NCI-H2171 (cell line): ENCODE measurements at regions not wholly inside any gene's neighbourhood (a gene's known extent, or its start where the extent isn't known, plus 50 kb on each side); places are given as distances from the start of the nearest gene placed in this dataset.
A peak's percentile ranks its signal among the peaks of the same experiment; 100 is the strongest.
"Not testable (repeated sequence)": the region's sequence is repeated elsewhere in the genome, so short reads cannot be mapped to it uniquely, and the experiment has no call there.

Experiments
- DNase-seq: peaks from one replicate; lab custom pipeline; 2025; lab: John Stamatoyannopoulos, UW

DNA sequence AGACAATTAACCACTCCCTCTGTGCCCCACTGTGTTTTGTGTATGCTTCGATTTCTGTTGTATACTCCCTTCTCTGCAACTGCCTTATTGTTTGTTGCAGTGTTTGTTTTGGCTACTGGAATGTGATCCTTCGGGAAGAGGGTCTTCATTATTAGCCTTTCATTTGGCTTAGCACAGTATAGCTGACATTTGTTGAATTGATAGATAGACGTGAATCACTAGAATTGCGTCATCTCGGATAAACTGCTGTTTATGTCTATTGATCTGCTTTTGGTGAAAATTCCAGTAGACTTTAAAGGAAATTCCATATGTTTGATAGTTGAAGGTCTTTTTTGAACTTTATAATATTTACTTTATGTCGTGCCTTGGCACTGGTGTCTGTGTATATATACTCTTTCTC, 189.9 kb upstream of the EYA4 start:
- no peak for DNase-seq

DNA sequence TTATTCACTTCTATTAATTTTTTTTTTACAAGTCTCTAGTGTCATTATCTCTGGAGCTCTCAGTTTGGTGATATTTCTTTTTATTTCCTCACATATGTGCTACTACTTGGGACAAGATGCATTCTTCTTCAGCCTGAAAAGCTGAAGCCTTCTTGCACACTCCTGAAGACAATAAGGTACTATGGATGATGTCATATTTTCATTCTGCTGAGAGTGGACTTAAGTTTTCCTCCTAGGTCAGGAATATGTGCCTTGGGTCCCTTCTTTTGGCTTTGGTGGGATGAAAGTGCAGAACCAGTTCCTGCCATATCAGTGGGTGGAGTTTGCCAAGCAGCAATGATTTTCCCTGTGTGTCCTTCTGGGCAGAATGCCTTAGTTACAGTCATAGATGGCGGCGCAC, 188.7 kb upstream of the EYA4 start:
- no peak for DNase-seq

DNA sequence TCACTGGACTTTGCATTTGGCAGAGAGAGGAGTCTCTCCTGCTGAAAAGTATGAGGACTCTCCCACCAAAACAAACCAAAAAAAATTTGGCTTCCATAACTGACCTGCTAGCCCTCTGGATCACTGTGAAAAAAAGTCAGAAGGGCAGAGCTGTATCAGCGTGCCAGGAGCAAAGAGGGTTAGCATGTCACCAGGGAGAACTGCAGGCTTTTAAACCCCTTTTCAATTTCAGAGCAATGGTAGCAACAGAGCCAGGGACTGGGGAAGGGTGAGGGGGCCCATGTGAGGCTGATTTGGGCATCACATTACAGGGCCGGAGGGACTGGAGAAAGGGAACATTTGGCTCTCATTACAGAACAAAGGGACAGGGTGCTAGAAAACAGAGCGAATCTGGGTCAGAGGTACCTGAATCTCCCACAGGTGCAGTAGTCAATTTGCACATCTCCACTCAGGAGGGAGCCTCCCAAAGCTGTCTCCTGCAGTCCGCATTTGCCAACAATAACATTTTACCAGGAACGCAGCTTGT, 185.7 kb upstream of the EYA4 start:
- no peak for DNase-seq

DNA sequence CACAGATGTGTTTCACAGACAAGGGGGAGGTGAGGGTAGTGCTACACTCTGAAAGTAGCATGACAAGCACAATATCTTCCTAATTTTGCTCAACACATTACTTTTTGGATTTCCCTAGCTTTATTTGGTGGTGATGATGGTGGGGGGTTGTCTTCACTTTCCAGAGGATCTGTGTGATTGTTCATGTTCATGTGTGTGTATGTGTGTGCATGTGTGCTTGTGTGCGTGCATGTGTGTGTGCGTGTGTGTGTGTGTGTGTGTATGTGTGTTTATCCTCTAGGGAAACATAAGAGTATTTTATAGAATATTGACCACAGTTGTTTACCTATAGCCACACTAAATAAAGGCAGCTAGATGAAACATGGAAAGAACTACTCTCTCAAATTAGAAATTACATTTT, 183.8 kb upstream of the EYA4 start:
- DNase-seq = no peak

DNA sequence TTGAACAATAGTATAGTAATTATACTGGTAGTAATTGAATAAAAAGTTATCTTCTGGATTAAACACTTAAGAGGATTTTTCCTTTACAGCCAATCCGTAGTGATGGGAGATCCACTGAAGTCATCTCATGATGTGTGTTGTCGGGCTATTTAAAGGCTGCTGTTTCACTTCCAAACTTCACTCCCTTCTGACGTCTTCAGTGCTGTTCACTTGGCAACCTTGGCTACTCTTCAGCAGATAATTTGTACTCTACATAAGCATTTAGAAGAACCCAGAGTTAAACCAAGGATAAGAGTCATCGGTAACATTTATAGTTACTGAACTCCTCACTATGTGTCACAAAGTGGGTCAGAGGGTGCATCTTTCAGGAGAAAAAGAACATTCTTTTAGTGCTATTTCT, 179.1 kb upstream of the EYA4 start:
- no peak for DNase-seq

DNA sequence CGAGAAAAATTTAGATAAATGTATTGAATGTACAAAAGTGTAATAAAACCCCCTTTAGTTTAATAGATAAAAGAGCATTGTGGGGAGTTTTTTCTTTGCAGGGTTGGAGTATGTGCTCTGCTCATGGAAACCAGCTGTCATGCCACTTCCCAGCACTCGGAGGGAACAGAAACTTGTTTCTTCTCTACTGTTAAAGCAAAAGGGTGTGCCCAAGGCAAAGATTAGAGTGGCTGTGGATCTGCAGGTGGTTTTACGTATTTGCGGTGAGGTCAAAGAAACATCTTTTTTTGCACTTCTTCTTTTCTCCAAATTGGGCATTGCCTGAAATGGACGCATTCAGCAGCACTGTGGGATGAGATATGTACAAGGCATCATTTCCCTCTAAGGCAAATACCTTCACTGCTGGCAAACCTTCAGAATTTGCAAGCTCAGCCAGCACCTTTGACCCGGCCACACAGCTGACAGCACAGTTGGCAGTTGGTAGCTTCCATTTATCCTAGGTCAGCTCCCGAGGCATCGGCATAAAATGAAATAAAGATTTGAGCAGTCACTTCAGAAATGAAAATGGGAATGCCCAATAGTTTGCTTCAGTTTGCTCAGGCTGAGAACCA, 178.4 kb upstream of the EYA4 start:
- DNase-seq = no peak

DNA sequence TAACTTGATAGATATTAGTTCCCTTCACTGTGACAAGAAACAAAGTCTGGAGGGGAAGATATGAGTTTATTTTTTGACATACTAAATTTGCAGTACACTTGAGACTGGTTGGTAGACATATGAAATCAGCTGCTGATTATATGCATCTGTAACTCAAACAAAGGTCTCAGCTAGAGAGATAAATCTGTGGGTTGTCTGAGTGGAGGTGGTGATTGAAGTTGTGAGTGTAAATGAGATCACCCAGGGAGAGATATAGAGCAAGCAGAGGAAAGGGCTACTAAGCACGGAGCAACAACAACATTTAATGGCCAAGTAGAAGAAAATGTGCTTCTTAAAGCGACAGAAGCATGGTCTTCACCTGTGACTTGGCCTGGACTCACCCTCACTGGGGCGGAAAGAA, 173.2 kb upstream of the EYA4 start:
- no peak for DNase-seq

DNA sequence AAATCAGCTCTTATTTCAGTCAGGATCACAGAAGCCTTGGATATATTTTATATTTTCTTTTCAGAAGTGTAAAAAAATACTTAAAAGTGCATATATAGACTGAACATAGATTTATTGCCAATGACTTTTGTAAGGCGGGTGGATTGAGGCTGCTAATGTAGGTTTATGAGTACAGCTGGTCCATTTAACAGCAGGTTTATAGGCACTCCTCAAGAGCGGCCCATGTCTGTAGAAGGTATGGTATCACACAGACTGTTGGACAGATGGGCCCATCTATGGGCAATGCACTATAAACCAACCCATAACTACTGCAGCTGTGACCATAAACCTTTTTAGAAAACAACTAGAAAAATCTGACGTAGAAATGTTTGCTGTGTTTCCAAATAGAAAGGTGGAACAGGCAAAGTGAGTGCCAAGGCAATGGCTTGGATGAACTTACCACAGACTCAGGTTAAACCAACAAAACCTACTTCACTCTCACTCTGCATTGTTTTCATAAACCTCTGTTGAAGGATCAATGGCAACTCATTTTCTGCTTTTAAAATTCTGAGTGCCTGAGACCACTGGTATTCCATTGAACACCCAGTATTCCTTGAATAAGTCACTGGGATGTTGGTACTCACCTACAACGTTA, 170.6 kb upstream of the EYA4 start:
- no peak for DNase-seq

DNA sequence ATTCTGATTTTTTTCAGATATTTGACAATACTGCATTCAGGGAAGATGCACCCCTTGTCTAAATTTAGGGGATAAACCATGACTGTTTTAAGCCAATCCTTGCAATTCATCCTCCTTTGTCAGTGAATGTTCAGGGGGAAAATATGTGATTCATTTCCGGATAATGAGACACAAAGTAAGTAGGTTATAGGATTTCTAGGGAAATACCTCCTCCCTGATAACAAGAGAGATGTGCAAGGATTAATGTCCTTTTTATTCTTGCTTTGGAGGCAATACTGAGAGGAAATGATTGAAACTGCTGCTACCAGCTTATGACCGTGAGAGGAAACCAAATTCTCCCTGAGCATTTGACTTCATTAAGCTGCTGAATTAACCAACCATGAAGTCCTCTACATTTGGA, 161.3 kb upstream of the EYA4 start:
- DNase-seq = no peak

DNA sequence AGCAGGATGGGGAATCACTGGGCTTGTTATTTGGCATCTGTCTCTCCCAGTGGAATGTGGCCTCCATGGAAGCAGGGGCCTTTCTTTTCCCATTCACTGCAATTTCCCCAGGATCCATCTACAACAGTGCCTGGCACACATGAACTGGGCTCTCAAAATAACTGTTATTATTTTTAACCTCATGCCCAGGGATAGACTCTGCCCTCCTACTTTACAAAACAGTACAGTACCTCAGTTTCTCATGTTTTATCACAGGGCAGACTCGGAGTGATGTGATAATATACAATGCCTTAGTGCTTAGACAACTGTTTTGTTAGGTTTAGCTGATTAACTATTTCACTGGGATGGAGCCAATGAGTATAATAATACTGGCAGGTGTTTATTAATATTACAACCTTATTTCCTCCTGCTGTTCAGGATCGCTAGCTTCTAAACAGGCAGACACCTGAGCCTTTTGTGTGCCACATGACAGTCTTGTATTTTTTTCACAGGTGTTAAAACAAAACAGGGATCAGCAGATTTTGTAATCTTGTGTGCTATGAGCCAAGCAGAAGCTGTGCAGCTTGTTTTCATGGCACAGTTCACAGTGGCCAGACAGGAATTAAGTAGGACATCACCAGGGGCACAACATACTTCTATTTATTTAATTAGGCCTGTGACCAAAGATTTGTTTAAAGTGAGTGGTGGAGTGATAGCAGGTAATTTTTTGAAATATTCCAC, 157.7 kb upstream of the EYA4 start:
- peak; percentile 72 for DNase-seq

DNA sequence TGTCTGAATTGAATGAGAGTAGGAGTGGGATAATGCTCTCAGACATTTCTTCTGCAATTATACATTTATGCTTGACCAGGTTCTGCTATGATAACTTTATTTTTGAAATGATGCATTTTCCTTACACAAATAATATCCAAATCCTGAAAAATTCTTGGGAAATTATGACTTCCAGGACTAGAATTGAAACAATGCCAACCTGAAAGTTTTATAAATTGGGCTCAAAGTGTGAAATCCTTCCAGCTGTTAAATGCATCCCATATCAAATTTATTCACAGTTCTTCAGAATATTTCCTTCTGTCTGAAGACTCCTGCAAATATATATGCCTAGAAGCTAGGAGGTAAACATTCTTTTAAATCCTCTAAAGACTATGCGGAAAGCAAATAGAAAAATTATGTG, 155.7 kb upstream of the EYA4 start:
- DNase-seq = no peak

DNA sequence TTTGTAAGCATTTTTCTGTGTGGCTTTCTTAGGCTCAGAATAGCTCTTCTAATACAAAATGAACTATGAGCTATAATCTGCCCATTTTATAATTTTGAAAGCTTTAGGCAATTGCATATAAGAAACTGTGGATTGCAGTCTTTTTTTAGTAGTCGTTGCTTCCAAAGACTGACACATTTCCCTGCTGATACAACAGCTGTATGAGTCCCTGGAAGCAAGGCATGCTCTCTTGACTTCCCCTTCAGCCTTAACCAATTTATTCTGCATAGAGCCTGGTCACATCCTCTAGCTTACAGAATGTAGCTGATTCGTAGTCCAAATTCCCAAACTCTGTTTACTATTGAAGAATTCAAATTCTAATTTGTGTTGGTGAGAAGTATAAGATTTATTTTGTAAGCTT, 155.3 kb upstream of the EYA4 start:
- no peak for DNase-seq

DNA sequence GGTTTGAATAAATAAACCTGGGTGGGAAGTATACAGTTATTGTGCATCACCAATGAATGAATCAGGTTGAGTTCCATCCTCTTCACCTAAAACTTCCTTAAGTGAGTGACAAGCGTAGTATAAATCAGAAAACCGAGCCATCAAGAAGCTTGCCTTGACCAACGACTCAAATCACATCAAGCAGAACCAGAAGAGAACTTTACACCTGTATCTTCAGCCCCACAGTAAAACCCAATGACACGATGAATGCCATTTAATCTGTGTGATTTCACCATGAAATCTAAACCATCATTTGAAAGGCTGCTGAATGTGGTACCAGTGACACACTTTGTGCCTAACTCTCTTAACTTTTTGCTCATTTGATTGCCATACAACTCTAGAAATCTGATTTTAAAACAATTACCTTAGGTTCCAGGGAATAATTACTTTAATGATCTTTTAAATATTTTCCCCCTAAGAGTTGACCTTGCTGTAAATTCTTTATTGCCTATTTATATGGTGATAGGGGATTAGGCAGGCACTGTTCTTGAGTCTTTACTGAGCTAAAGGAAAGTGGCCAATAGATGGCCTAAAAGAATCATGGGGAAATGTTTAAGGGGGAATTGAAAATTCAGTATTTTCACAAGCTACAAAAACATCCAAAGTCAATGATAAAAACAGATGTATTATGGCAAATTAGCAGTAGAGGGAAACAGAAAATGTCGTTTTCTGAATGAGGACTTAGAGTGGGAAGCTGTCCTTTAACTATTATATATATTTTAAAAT, 152.0 kb upstream of the EYA4 start:
- no peak for DNase-seq

DNA sequence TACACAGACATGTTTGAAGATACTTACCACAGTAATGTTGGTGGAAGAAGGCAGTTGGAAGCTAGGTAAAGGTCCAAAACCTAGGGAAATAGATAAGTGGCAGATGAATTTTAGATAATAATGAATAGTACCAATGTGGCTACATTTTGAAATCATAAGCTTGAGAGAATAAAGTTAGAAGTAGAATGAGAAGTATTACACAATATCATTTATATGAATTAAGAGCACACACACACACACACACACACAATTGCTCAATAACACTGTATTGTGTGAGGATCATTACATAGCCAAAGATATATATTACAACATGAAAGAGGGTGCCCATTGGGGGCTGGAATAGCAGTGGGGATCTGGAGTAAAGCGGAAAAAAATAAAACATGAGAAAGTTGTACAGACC, 149.0 kb upstream of the EYA4 start:
- DNase-seq = no peak

DNA sequence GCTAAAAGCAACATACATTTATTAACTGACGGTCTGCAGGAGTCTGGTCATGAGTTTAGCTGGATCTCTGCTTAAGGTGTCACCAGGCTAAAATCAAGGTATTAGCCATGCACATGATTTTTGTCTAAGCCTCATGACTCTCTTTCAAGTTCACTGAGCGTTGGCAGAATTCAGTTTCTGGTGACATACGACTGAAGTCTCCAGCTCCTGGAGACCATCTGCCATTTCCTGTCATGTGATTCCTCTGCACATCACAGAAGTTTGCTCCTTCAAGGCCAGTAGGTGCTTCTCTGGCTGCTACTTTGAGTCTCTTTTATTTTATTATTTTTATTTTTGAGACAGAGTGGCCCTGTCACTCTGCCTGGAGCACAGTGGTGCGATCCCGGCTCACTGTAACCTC, 148.4 kb upstream of the EYA4 start:
- peak; percentile 19 for DNase-seq

DNA sequence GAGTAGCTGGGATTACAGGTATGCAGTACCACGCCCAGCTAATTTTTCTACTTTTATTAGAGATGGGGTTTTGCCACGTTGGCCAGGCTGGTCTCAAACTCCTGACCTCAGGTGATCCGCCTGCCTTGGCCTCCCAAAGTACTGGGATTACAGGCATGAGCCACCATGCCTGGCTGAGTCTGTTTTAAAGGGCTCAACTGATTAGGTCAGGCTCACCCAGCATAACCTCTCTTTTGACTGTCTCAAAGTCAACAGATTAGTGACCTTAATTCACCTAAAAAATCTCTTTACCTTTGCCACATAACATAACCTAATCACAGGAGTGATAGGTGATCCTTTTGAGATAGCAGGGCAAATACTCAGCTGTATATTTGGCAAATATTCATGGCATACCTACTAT, 147.9 kb upstream of the EYA4 start:
- DNase-seq = not testable (repeated sequence)

DNA sequence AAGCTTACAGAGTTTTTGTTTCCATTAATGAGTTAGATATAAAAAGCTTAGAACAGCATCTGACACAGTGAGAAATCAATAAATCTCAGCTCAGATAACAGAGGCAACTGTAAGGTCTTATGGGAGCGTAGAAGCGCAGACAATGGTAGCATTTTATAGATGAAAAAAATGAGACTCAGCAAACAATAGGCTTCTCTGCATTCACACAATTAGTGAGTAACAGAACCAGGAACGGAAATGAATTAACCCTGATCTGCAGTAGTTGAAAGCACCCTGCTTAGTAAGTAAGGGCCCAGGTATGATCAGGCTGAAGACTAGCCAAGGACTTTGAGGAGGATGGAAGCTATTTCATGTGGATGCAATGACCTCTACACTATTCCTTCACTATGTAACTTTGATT, 147.2 kb upstream of the EYA4 start:
- peak; percentile 10 for DNase-seq

DNA sequence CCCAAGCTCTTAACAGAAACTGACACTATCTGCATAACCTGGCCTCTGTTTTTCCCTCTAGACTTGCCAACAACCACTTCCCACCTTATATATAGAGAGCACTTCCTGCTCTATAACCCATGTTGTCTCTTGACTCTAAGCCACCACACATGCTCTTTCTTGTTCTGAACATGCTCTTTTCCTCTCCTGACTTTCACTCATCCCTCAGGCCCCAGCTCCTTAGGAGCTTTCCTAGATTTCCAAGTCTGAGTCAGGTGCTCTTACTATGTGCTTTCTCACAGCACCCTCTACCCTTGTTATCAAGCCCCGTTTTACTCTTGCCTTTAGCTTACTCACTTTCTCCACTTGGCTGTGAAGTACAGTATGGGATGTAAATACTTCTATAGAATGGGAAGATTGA, 143.9 kb upstream of the EYA4 start:
- DNase-seq = no peak

DNA sequence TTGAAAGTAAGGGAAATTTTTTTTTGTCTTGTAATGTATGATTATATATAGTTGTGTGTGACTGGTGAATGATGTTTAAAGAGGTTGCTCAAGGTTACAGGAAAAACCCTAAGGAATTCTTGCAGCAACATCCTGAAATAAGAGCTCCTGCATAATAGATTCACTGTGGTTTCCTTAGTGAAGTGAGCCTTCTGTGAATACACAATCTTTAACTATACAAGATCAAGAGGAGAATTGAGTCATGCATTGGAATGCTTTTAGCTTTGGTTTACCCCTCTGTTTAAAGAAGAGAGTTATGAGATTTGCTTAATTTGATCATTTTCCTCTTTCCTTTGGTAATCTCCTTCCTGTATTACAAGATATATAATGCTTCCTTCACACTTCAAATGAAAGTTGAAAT, 141.6 kb upstream of the EYA4 start:
- DNase-seq = no peak

DNA sequence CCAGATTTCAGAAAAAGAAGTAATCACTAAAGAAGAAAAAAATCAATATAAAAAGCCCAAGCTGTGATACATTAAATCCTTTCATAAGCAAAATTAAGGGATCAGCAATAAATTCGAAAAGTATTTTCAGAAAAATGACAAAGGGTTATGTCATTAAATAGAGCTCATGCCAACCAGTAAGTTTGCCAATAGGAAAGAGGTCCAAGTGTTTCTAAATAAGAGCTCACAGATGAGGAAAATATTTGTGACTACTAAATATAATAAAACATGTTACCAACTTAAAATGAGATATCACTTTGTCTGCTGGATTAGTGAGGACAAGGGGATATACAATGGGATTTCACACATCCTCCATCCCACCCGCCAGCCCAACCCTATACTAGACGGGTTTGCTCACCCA, 140.3 kb upstream of the EYA4 start:
- no peak for DNase-seq

DNA sequence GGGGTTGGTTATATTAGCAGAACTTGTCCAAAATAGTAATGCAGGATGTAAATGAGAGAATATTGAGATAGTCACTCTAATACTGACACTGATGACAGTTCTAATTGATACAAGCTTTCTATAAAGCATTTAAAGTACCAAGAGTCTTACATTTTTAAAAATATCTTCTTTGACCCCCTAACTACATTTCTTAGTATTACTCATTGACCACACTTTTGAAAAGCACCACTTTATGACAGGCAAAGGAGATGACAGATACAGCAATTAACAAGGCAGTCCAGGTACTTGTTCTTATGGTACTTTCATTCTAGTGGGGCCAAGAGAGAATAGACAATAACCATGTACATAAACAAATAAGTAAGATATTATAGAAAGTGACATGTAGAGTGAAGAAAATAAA, 139.4 kb upstream of the EYA4 start:
- no peak for DNase-seq

DNA sequence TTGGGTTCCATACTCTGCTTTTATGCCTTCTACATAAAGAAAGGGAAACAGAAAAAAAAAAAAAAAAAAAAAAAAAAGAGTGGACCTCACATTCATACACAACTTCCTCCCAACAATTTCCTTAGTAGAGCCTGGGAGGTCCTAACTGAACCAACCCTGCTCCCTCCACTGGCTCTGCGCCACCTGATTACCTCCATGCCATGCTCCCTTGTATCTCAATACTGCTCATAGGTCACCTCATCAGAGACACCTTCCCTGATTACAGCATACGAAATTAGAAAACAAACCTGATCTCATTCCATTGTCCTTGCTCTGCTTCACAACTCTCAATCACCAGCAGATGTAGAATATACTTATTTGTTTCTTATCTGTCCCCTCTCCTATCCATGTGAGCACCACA, 134.2 kb upstream of the EYA4 start:
- DNase-seq = no peak

DNA sequence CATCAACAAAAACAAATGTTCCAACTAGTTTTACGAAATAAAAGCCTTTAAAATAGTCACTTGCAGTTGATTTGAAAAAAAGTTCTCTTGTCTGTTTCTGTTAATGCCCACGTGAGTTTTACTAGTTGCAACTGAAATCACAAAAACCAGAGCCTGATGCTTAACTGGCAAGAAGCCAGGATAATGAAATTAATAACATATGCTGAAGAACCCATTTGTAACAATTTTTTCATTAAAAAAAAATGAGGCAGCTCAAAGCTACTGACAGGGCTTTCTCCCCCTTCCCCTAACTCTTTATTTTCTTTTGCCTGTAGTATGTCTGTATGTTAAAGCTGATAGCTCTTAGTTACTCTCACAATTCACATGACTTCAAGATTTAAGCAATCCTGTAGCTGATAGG, 132.7 kb upstream of the EYA4 start:
- no peak for DNase-seq
